Panc1 (cell line): ENCODE measurements at regions not wholly inside any gene's neighbourhood (a gene's known extent, or its start where the extent isn't known, plus 50 kb on each side); places are given as distances from the start of the nearest gene placed in this dataset.

ENCODE experiments used
- ATAC-seq: fragments of 200-7000 bp; cut with Tn5 transposase; 2 replicates; pipeline ENCODE4 v1.9.1; 2020; ENCODE audit warnings: mild to moderate bottlenecking, moderate library complexity
- BruUV-seq: library from RNA; stranded (reverse); fragments of 400-500 nt; replicated peaks from 2 replicates; lab custom pipeline; 2021; lab: Mats Ljungman, UMichigan
- CTCF ChIA-PET: fragments of 300-600 bp; sonication (Branson Sonifier 250); formaldehyde crosslinking; loops from one replicate; lab custom pipeline; 2022; ENCODE audit warnings: antibody characterized with exemption; lab: Charles Lee
- POLR2A ChIA-PET: fragments of 300-600 bp; sonication (Branson Sonifier 250); formaldehyde crosslinking; loops from one replicate; lab custom pipeline; 2022; ENCODE audit warnings: antibody characterized with exemption; lab: Charles Lee
- DNase-seq: peaks from one replicate; pipeline ENCODE4 v3.0.0-alpha.2; 2010; ENCODE audit warnings: low read depth, low spot score
- H3K27ac ChIP-seq: 2 replicates; pipeline ENCODE4 v1.5.1; 2011; ENCODE audit warnings: mild to moderate bottlenecking, low read length, inconsistent platforms
- H3K27me3 ChIP-seq: fragments of 200-500 bp; sonication (Bioruptor generic); 2 replicates; pipeline ENCODE4 v1.6.0; 2014; ENCODE audit warnings: low read length, inconsistent platforms; ENCODE audit not compliant: control insufficient read depth, insufficient read depth
- H3K36me3 ChIP-seq: fragments of 200-500 bp; sonication (Bioruptor generic); 2 replicates; pipeline ENCODE4 v1.5.1; 2014; ENCODE audit warnings: inconsistent platforms, mild to moderate bottlenecking, low read length, moderate library complexity; ENCODE audit not compliant: control insufficient read depth, insufficient read depth
- H3K4me1 ChIP-seq: 2 replicates; pipeline ENCODE4 v1.5.1; 2011; ENCODE audit warnings: inconsistent platforms, mild to moderate bottlenecking, low read length, moderate library complexity; ENCODE audit not compliant: control insufficient read depth, insufficient read depth
- H3K4me3 ChIP-seq, 2 experiments: 2 replicates each; pipeline ENCODE4 v1.5.1; 2011 to 2012; ENCODE audit warnings: low read depth in 2 of 2, low read length in 2 of 2, mild to moderate bottlenecking in 2 of 2, inconsistent platforms in 1 of 2, moderate library complexity in 1 of 2
- H3K9me3 ChIP-seq: fragments of 200-500 bp; sonication (Bioruptor generic); 2 replicates; pipeline ENCODE4 v1.5.1; 2014; ENCODE audit warnings: low read depth, mild to moderate bottlenecking, inconsistent platforms, low read length, moderate library complexity; ENCODE audit not compliant: control insufficient read depth, insufficient read depth
- POLR2AphosphoS5 ChIP-seq: IDR thresholded peaks from 2 replicates; pipeline ENCODE4 v1.6.1; 2012; ENCODE audit warnings: mild to moderate bottlenecking, low read depth, low read length, moderate library complexity
- SIN3A ChIP-seq: IDR thresholded peaks from 2 replicates; pipeline ENCODE4 v1.6.1; 2012; ENCODE audit warnings: low read depth, mild to moderate bottlenecking, low read length, moderate library complexity, borderline replicate concordance; ENCODE audit not compliant: insufficient read depth
- TCF7L2 ChIP-seq: IDR thresholded peaks from 2 replicates; pipeline ENCODE4 v1.6.1; 2011; ENCODE audit warnings: mild to moderate bottlenecking, low read depth, low read length, inconsistent platforms
- in situ Hi-C: cut with HindIII; loops from 2 replicates; pipeline ENCODE4 v1.10.0; 2016; ENCODE audit warnings: low sequenced_read_pairs, low pct_unique_long_range_greater_than_20kb
- intact Hi-C: fragments of 100-400 bp; cut with micrococcal nuclease; formaldehyde crosslinking; loops from one replicate; pipeline ENCODE4 v1.10.0; 2022; ENCODE audit not compliant: unreplicated experiment
- TF ChIP-seq, protein P1 (sequence below): fragments of 450-650 bp; IDR thresholded peaks from 2 replicates; pipeline ENCODE4 v1.5.1; 2017; ENCODE audit warnings: mild to moderate bottlenecking
- TF ChIP-seq, protein P2 (sequence below), 2 experiments: IDR thresholded peaks; 2 replicates each; pipeline ENCODE4 v1.6.1; 2011 to 2012; ENCODE audit warnings: low read depth in 2 of 2, control low read depth in 1 of 2, low read length in 1 of 2, mild to moderate bottlenecking in 1 of 2, moderate library complexity in 1 of 2; ENCODE audit not compliant: insufficient read depth in 1 of 2

DNA sequence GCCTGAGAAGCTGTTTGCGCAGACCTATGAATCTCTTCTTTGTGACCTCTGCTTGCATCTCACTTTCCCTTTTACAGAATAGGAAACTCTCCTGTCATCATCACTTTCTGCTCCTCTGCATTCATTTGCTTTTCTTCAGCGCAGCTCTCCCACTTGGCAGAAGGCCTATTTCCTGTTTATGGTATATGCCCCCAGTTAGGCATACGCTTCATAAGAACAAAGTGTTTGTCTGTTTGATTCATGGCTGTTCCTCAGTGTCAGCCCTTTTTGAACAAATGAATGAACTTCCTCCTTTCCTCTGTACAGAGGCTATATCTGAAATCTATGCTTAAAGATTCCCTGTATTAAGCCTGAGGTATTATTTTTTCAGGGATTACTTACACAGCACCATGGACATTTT lies 1216.9 kb upstream of the GBE1 start:
- intact Hi-C loops (no loop called here), in situ Hi-C loops (no loop called here)
- Histone ChIP-seq H3K27me3 (no peaks in the 10 kb centered on the region), H3K4me1 (no peaks in the 10 kb centered on the region), H3K4me3 (no peak overlapping the region), H3K9me3 (no peaks in the 10 kb centered on the region), H3K36me3 (no peaks in the 10 kb centered on the region), H3K27ac (no peak overlapping the region)
- ATAC-seq (no peak), DNase-seq (no peak)
- TF ChIP-seq, protein P1, sequence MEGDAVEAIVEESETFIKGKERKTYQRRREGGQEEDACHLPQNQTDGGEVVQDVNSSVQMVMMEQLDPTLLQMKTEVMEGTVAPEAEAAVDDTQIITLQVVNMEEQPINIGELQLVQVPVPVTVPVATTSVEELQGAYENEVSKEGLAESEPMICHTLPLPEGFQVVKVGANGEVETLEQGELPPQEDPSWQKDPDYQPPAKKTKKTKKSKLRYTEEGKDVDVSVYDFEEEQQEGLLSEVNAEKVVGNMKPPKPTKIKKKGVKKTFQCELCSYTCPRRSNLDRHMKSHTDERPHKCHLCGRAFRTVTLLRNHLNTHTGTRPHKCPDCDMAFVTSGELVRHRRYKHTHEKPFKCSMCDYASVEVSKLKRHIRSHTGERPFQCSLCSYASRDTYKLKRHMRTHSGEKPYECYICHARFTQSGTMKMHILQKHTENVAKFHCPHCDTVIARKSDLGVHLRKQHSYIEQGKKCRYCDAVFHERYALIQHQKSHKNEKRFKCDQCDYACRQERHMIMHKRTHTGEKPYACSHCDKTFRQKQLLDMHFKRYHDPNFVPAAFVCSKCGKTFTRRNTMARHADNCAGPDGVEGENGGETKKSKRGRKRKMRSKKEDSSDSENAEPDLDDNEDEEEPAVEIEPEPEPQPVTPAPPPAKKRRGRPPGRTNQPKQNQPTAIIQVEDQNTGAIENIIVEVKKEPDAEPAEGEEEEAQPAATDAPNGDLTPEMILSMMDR, result no peak
- TF ChIP-seq, protein P2, sequence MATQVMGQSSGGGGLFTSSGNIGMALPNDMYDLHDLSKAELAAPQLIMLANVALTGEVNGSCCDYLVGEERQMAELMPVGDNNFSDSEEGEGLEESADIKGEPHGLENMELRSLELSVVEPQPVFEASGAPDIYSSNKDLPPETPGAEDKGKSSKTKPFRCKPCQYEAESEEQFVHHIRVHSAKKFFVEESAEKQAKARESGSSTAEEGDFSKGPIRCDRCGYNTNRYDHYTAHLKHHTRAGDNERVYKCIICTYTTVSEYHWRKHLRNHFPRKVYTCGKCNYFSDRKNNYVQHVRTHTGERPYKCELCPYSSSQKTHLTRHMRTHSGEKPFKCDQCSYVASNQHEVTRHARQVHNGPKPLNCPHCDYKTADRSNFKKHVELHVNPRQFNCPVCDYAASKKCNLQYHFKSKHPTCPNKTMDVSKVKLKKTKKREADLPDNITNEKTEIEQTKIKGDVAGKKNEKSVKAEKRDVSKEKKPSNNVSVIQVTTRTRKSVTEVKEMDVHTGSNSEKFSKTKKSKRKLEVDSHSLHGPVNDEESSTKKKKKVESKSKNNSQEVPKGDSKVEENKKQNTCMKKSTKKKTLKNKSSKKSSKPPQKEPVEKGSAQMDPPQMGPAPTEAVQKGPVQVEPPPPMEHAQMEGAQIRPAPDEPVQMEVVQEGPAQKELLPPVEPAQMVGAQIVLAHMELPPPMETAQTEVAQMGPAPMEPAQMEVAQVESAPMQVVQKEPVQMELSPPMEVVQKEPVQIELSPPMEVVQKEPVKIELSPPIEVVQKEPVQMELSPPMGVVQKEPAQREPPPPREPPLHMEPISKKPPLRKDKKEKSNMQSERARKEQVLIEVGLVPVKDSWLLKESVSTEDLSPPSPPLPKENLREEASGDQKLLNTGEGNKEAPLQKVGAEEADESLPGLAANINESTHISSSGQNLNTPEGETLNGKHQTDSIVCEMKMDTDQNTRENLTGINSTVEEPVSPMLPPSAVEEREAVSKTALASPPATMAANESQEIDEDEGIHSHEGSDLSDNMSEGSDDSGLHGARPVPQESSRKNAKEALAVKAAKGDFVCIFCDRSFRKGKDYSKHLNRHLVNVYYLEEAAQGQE (IDR thresholded peaks at IDR 0.05; ENCODE audit: insufficient read depth in 1 of 2, low read depth in 2 of 2, low read length in 1 of 2), result no peak
- TF ChIP-seq SIN3A (no peak), TCF7L2 (no peak)
- no TSS peak for BruUV-seq
- POLR2A ChIA-PET, result no interaction called here
- CTCF ChIA-PET, result no interaction called here

DNA sequence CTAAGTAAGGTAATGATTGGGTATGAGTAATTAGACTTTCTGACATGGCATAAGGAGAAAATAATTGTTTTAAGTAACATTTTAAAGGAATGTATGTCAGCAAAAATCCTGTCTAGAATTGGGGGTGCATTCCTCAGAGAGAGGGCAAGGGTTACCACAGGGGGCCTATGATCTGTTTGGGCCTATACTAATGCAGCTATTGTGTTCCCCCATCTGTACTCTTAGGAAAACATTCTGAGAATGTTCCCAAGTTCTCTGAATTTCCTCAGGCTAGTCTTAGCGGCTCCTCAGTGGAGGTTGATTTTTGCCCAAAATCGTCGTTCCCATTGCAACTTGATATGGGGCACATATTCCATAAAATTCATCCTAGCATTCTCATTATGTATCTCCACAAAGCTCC lies 1216.4 kb upstream of the GBE1 start:
- Histone ChIP-seq H3K4me3 (no peak overlapping the region), H3K27ac (no peak overlapping the region), H3K27me3 (no peaks in the 10 kb centered on the region), H3K36me3 (no peaks in the 10 kb centered on the region), H3K9me3 (no peaks in the 10 kb centered on the region), H3K4me1 (no peaks in the 10 kb centered on the region)
- intact Hi-C loops (no loop called here), in situ Hi-C loops (no loop called here)
- no peak for ATAC-seq
- BruUV-seq, result no TSS peak
- ChIA-PET POLR2A (no interaction called here), CTCF (no interaction called here)
- TF ChIP-seq TCF7L2 (no peak), SIN3A (no peak), POLR2AphosphoS5 (no peak)
- TF ChIP-seq, protein P1, result no peak
- TF ChIP-seq, protein P2 (IDR thresholded peaks at IDR 0.05; ENCODE audit: insufficient read depth in 1 of 2, low read depth in 2 of 2, low read length in 1 of 2), result no peak
- DNase-seq, result no peak
